ENCODE measurements at regions not wholly inside any gene's neighbourhood (a gene's known extent, or its start where the extent isn't known, plus 50 kb on each side); places are given as distances from the start of the nearest gene placed in this dataset.

DNA sequence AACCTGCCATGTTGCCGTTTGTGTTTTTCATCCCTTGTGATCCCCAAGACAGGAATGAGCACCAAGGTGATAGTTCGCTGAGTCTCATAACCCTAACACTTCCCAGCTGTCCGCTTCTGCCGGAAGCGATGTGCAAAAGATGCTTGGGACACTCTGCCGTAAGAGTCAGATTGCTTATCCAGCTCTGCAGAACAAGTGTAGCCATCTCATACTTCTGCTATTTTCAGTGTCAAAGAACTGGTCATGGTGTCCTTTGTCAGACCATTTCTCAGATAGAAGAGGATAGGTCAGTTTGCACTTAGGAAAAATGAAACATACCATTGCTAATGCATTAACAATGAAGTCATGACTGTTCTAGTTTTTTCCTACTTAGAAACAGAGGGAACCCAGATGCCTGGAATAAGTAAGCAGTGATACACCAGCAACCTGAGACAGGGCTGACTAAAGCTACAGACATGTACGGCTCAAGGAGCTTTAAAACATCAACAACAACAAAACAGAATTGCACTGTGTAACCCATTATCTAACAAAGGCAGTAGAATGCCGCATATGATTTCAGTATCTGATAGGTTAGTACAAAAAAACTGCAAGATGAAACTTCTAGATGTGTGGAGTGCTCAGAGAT lies 134.0 kb upstream of the IL12A start:
- H3K4me3 ChIP-seq (ENCODE audit: low read length), result no peak overlapping the region
- TF ChIP-seq, protein P1, sequence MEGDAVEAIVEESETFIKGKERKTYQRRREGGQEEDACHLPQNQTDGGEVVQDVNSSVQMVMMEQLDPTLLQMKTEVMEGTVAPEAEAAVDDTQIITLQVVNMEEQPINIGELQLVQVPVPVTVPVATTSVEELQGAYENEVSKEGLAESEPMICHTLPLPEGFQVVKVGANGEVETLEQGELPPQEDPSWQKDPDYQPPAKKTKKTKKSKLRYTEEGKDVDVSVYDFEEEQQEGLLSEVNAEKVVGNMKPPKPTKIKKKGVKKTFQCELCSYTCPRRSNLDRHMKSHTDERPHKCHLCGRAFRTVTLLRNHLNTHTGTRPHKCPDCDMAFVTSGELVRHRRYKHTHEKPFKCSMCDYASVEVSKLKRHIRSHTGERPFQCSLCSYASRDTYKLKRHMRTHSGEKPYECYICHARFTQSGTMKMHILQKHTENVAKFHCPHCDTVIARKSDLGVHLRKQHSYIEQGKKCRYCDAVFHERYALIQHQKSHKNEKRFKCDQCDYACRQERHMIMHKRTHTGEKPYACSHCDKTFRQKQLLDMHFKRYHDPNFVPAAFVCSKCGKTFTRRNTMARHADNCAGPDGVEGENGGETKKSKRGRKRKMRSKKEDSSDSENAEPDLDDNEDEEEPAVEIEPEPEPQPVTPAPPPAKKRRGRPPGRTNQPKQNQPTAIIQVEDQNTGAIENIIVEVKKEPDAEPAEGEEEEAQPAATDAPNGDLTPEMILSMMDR (IDR thresholded peaks at IDR 0.05; ENCODE audit: insufficient read depth, low read depth, low read length, missing control alignments), result no peak
- DNase-seq (ENCODE audit: low read depth), result peak; percentile 95

DNA sequence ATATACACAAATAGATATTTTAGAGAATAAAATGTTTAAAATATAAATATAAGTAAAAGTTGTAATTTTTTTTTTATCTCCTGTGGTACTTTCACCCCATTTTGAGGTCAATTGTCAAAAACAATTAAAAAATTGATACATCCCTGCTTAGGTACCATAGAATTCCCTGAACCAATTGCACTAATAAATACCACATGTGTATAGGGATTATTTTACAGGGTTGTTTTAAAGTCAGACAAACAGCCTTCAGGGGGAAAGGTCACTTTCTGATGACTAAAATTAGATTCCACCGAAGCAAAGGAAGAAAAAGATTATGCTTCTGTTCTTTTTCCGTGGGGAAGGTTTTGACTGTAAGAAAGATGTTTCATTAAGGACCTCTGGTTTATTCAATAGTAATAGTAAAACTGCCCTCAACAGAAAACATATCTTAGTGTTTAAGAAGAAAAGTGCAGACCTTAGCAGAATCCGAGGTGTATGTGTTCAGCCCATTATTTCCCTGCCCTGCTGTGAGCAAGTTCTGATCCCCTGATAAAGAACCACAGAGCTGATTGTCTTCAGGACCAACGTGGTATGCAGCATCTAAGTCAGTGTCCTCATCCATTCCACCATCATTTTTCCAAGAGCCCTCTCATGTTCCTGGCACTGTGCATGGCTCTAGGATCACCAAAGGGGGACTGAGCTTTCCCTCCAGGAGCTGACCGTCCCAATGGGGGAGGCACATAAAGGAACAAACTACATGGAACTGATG lies 132.9 kb upstream of the IL12A start:
- TF ChIP-seq, protein P1 (IDR thresholded peaks at IDR 0.05; ENCODE audit: insufficient read depth, low read depth, low read length, missing control alignments), result no peak
- no peak for DNase-seq (ENCODE audit: low read depth)
- no peak overlapping the region for H3K4me3 ChIP-seq (ENCODE audit: low read length)

DNA sequence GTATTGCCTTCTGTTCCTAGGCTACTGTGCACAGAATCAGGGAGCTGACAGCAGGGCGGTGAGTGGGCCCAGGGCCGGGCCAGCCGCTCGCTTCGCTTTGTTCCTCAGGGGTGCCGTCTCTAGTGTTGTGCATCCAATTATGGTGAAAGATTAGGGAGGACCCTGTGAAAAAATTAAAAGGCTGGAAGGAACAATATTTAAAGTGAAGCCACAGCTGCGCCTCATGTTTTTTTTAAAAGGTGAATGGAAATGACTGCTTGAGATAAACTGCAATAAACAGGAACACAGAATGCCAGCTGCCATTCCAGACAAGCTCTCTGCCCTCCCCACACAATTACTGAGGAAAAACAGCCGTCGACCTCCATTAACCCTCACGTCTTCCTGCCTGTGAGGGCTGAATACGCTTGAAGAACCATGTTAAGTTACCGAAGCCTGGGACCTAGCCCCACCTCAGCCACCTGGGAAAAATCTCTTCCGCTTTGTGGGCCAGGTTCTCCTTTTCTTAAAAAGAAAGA lies 132.0 kb upstream of the IL12A start:
- no peak for DNase-seq (ENCODE audit: low read depth)
- TF ChIP-seq, protein P1 (IDR thresholded peaks at IDR 0.05; ENCODE audit: insufficient read depth, low read depth, low read length, missing control alignments), result no peak
- H3K4me3 ChIP-seq (ENCODE audit: low read length), result no peak overlapping the region

DNA sequence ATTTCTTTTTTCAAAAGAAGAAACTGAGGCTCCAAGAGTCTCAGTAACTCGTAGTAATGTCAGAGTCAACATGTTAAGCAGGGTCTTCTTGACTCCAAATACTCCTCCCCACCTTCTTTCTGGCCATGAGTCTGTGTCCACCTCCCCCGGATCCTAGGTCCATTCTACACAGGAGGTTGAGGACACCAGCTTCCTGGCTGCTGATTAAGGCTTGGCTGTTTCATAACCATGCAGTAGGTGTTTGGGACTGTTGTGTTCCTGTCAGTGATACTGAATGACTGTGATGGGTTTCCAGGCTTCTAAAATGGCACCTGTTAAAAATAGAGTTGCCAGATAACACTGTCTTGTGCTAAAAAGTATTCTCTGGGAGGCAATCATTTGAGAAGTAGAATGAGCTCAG lies 130.8 kb upstream of the IL12A start:
- no peak for DNase-seq (ENCODE audit: low read depth)
- TF ChIP-seq, protein P1 (IDR thresholded peaks at IDR 0.05; ENCODE audit: insufficient read depth, low read depth, low read length, missing control alignments), result no peak
- H3K4me3 ChIP-seq (ENCODE audit: low read length), result no peak overlapping the region

DNA sequence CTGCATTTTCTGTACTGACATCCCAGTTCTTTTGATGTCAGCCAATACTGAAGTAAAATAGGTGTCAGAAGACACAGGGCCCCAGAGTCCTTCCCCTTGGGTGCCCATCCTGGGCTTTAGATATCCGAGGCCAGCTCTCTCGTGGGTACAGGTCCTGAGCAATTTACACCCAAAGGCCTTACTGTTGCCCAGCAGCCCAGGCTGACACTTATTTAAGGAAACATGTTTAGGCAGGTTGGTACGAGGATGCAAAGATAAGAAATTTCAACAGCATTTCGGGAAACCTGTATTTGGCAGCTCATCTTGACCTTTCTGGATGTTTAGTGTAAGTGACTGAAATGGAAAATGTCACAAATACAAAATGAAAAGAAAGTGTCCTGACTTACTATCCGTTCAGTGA lies 130.0 kb upstream of the IL12A start:
- TF ChIP-seq, protein P1 (IDR thresholded peaks at IDR 0.05; ENCODE audit: insufficient read depth, low read depth, low read length, missing control alignments), result no peak
- H3K4me3 ChIP-seq (ENCODE audit: low read length), result no peak overlapping the region
- DNase-seq (ENCODE audit: low read depth), result peak; percentile 66

DNA sequence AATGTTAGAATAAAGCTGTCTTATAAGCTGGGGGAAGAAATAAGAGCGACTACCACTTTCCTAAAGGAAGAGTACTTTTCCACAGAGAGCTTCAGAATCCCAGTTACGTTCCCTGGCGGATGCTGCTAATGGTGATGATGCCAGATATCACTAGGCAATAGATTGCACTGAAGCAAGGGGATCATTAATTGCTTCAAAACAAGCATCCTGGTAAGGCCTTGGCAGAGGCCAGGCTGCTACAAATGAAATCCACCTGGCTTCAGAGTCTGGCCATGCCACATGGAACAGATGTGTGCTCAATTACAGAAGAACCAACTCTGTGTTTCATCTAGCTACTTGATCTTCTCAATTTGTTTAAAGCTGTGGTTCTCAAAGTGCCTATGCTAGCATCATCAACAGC lies 129.2 kb upstream of the IL12A start:
- H3K4me3 ChIP-seq (ENCODE audit: low read length), result no peak overlapping the region
- TF ChIP-seq, protein P1 (IDR thresholded peaks at IDR 0.05; ENCODE audit: insufficient read depth, low read depth, low read length, missing control alignments), result no peak
- no peak for DNase-seq (ENCODE audit: low read depth)
